ENCODE measurements at regions not wholly inside any gene's neighbourhood (a gene's known extent, or its start where the extent isn't known, plus 50 kb on each side); places are given as distances from the start of the nearest gene placed in this dataset.

- no peak overlapping the region for H3K27ac ChIP-seq
- no peak for DNase-seq (ENCODE audit: low spot score)
- TF ChIP-seq CTCF (conservative IDR thresholded peaks at IDR 0.05; ENCODE audit: low read depth) = no peak
- POLR2A ChIA-PET (ENCODE audit: low non-redundant PET) = no interaction called here
- CTCF ChIA-PET = no interaction called here
Measured at GRCh38 chr4:96895826-96896225, 1055.9 kb downstream of the PDHA2 start.

GRCh38 chr4:96912716-96913115 lies 1072.8 kb downstream of the PDHA2 start:
- no peak for TF ChIP-seq CTCF (conservative IDR thresholded peaks at IDR 0.05; ENCODE audit: low read depth)
- POLR2A ChIA-PET (ENCODE audit: low non-redundant PET) = no interaction called here
- CTCF ChIA-PET = interaction anchor here (0.7 kb wide), 1 partner anchor 1681 kb away, joined by 3 read pairs; no protein-coding TSS in a partner anchor
- DNase-seq (ENCODE audit: low spot score) = no peak
- H3K27ac ChIP-seq = no peak overlapping the region

- ChIA-PET POLR2A (ENCODE audit: low non-redundant PET) (no interaction called here), CTCF (no interaction called here)
- DNase-seq (ENCODE audit: low spot score) = no peak
- no peak overlapping the region for H3K27ac ChIP-seq
- no peak for TF ChIP-seq CTCF (conservative IDR thresholded peaks at IDR 0.05; ENCODE audit: low read depth)
Measured at GRCh38 chr4:96913441-96914080, 1073.7 kb downstream of the PDHA2 start.

GRCh38 chr4:96916711-96917110 lies 1076.8 kb downstream of the PDHA2 start:
- no peak overlapping the region for H3K27ac ChIP-seq
- CTCF ChIA-PET = no interaction called here
- TF ChIP-seq CTCF (conservative IDR thresholded peaks at IDR 0.05; ENCODE audit: low read depth) = no peak
- no peak for DNase-seq (ENCODE audit: low spot score)
- POLR2A ChIA-PET (ENCODE audit: low non-redundant PET) = no interaction called here

- ChIA-PET CTCF (no interaction called here), POLR2A (ENCODE audit: low non-redundant PET) (no interaction called here)
- no peak for TF ChIP-seq CTCF (conservative IDR thresholded peaks at IDR 0.05; ENCODE audit: low read depth)
- no peak for DNase-seq (ENCODE audit: low spot score)
- H3K27ac ChIP-seq = no peak overlapping the region
Measured at GRCh38 chr4:96936886-96937285, 1097.0 kb downstream of the PDHA2 start.

- CTCF ChIA-PET = no interaction called here
- H3K27ac ChIP-seq = no peak overlapping the region
- no peak for TF ChIP-seq CTCF (conservative IDR thresholded peaks at IDR 0.05; ENCODE audit: low read depth)
- POLR2A ChIA-PET (ENCODE audit: low non-redundant PET) = no interaction called here
- no peak for DNase-seq (ENCODE audit: low spot score)
Measured at GRCh38 chr4:96946552-96946951, 1106.7 kb downstream of the PDHA2 start.
